ENCODE measurements at regions not wholly inside any gene's neighbourhood (a gene's known extent, or its start where the extent isn't known, plus 50 kb on each side); places are given as distances from the start of the nearest gene placed in this dataset.

DNA sequence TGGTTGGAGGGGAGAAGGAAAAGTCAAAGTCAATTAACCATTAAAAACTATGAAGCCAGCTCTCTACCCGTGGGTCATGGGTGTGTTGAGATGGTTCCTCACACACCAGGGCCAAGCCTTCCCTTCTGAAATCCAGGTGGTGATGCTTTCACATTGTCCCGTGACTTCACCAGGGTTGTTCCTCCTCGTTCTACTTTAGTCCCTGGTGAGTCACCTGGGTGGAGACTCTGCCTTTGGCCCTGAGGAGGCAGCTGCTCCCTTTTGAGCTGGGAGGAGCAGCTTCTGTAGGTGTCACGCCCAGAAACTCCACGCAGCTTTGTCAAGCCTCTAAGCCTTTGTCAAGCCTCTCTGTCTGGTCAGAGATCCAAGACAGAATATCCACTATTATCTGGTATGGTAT, 348.3 kb downstream of the BMP4 start:
- ChIA-PET POLR2A (ENCODE audit: low non-redundant PET) (no interaction called here), CTCF (no interaction called here)
- peak; percentile 73 for DNase-seq (ENCODE audit: low spot score)
- peak overlapping the region; percentile 57 for H3K27ac ChIP-seq
- TF ChIP-seq, protein P1, sequence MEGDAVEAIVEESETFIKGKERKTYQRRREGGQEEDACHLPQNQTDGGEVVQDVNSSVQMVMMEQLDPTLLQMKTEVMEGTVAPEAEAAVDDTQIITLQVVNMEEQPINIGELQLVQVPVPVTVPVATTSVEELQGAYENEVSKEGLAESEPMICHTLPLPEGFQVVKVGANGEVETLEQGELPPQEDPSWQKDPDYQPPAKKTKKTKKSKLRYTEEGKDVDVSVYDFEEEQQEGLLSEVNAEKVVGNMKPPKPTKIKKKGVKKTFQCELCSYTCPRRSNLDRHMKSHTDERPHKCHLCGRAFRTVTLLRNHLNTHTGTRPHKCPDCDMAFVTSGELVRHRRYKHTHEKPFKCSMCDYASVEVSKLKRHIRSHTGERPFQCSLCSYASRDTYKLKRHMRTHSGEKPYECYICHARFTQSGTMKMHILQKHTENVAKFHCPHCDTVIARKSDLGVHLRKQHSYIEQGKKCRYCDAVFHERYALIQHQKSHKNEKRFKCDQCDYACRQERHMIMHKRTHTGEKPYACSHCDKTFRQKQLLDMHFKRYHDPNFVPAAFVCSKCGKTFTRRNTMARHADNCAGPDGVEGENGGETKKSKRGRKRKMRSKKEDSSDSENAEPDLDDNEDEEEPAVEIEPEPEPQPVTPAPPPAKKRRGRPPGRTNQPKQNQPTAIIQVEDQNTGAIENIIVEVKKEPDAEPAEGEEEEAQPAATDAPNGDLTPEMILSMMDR (conservative IDR thresholded peaks at IDR 0.05; ENCODE audit: low read depth) = no peak

DNA sequence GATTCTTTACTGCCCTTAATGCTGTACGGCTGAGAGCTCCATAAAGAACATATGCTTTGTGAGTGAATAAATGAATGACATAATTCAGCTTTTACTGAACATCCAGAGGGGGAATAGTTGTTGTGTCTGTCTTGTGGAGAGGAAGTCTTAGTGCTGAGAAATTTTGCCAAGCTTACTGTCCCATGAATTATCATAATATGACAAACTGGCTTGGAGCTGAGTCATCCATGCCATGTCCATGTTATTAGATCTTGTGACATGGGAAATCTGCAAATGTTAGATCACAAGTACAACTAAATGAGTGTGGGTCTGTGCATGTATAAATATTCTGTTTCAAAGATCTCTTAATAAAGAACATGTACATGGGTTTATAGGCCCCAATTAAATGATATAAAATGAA, 350.4 kb downstream of the BMP4 start:
- ChIA-PET CTCF (no interaction called here), POLR2A (ENCODE audit: low non-redundant PET) (no interaction called here)
- no peak overlapping the region for H3K27ac ChIP-seq
- TF ChIP-seq, protein P1 (conservative IDR thresholded peaks at IDR 0.05; ENCODE audit: low read depth) = no peak
- no peak for DNase-seq (ENCODE audit: low spot score)

DNA sequence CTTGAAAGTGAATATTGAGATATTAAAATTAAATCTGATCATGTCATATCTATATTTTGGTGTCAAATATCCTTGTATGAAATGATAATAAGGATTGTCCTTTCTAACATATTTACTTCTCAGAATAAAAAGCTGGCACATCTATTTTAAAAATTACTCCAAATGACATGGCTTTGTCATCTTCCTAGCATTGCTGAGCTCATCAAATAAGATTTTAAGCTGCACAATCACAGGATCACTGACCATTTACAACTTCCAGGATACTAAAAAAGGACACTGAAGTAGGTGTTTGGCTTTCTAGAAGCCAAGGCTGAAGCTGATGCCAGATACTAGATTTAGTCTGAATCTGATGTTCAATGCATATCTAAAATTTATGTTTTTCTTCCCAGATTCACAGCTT, 351.1 kb downstream of the BMP4 start:
- ChIA-PET CTCF (no interaction called here), POLR2A (ENCODE audit: low non-redundant PET) (no interaction called here)
- H3K27ac ChIP-seq = no peak overlapping the region
- no peak for DNase-seq (ENCODE audit: low spot score)
- TF ChIP-seq, protein P1 (conservative IDR thresholded peaks at IDR 0.05; ENCODE audit: low read depth) = no peak

DNA sequence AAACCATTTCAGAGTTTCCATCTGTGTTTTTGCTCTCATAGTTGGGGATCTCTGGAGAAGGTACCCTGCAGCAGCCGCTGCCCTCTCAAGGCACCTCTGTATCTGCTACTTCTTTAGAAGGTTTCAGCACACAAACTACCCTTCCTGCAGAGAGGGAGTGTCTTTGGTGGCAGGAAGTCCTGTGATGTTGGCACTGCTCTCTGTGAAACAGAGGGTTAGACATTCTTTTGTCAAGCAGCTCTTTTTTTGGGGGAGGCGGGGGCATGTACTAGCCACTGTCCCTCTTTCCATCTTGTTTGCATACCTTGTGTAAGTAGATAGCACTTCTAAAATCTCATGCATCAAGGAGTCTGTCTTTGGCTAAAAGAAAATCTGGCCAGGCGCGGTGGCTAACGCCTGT, 352.6 kb downstream of the BMP4 start:
- TF ChIP-seq, protein P1 (conservative IDR thresholded peaks at IDR 0.05; ENCODE audit: low read depth) = no peak
- CTCF ChIA-PET = no interaction called here
- POLR2A ChIA-PET (ENCODE audit: low non-redundant PET) = no interaction called here

DNA sequence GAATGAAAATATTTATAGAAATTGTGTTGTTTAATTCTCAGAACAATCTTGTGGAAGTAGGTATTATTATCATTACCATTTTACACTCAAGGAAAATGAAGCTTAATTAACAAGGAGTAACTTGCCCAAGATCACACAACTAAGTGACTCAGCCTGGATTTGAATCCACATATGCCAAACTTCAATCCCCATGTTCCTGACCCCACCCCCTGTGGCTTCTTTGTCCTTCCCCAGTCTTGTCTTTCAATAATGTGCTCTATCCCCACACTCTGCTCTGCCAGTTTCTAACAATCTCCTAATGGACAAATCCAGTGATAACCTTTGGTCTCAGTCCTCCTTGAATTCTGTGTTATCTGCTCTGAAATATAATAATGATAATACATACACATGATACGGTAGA, 355.2 kb downstream of the BMP4 start:
- TF ChIP-seq, protein P1 (conservative IDR thresholded peaks at IDR 0.05; ENCODE audit: low read depth) = no peak
- POLR2A ChIA-PET (ENCODE audit: low non-redundant PET) = no interaction called here
- CTCF ChIA-PET = no interaction called here
- H3K27ac ChIP-seq = no peak overlapping the region
- DNase-seq (ENCODE audit: low spot score) = no peak

More for the DNA sequence above, 352.6 kb downstream of the BMP4 start:
- no peak overlapping the region for H3K27ac ChIP-seq
- no peak for DNase-seq (ENCODE audit: low spot score)

DNA sequence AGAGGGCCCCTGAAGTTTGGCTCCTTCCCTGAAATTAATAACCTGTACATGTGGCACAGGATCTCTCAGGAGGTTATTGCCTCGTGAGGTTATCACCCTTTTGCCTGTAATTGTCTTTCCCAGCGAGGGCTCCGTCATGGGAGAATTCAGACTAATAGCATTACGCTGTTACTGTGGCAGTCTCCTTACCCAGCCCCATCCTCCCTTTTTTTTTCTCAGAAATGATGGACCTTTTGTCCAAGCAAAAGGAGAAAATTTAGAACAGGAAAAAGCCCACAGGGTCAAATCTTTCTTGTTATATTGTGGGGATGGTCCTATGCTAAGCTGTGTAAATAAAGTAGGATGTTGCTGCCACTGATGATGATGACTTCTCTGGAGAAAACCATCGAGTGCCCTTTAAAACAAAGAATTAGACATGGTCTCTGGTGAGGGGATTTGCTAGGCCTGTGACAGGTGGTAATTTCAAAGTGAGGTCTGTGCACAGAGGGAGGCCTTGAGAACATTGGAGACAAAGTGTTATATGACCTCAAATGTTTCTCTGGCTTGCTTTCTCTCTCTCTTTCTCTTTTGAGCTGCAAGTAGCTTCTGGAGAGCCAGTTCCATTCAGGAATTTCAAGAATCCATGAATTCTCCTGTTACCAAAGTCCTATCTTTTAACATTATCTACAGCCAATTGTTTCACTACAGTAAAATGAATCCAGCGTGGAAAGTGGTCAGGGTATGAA, 357.2 kb downstream of the BMP4 start:
- ChIA-PET POLR2A (ENCODE audit: low non-redundant PET) (no interaction called here), CTCF (interaction anchor here (0.7 kb wide), 1 partner anchor 963 kb away, joined by 3 read pairs; no protein-coding TSS in a partner anchor)
- DNase-seq (ENCODE audit: low spot score) = no peak
- no peak overlapping the region for H3K27ac ChIP-seq
- TF ChIP-seq, protein P1 (conservative IDR thresholded peaks at IDR 0.05; ENCODE audit: low read depth) = no peak
